ENCODE measurements at regions not wholly inside any gene's neighbourhood (a gene's known extent, or its start where the extent isn't known, plus 50 kb on each side); places are given as distances from the start of the nearest gene placed in this dataset.

DNA sequence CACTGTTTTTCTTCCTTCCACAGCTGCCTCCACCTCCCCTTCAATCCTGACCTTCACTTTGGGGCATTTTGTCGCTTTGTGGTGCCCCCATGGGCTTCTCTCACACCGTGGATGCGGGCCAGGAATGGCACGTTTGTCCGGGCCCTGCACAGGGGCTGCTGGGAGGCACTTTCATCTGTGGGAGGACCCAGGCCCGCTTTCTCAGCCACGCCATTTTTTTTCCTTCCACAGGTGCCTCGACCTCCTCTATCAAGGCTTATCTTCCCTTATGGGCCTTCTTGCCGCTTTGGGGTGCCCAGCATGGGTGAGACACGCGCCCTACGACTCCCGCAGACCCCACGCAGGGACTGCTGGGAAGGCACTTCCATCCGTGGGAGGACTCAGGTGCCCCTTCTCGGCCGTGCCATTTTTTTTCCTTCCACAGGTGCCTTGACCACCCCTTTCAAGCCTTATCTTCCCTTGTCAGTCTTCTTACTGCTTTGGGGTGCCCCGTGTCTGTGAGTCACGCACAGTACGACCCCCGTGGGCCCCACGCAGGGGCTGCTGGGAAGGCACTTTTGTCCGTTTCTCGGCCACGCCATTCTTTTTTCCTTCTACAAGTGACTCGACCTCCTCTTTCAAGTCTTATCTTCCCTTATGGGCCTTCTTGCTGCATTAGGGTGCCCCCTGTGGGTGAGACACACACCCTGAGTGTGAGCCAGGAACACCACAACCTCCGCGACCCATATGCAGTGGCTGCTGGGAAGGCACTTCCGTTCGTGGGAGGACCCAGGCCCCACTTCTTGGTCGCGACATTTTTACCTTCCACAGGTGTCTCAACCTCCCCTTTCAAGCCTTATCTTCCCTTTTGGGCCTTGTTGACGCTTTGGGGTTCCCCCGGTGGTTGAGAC, 270.7 kb downstream of the ALG10 start:
- H4K91ac ChIP-seq (ENCODE audit: insufficient read length, low read depth, low read length): no peak overlapping the region
- H4K5ac ChIP-seq (ENCODE audit: insufficient read length, low read depth, low read length): no peak overlapping the region
- H3K23ac ChIP-seq (ENCODE audit: insufficient read length, low read depth, low read length): no peak overlapping the region
- no peaks in the 10 kb centered on the region for H3K79me2 ChIP-seq (ENCODE audit: insufficient read depth, low read length)
- no peaks in the 10 kb centered on the region for H3K4me1 ChIP-seq (ENCODE audit: insufficient read depth, low read length)
- DNase-seq: no peak
- H3K36me3 Mint-ChIP-seq (ENCODE audit: insufficient read depth in 1 of 3, low read depth in 3 of 3): peaks cover 20 to 44% (median 29%) of the 10 kb centered on the region in 3 experiments
- H3K56ac ChIP-seq (ENCODE audit: insufficient read length, low read depth, low read length): no peak overlapping the region
- H3K27ac Mint-ChIP-seq: no peak overlapping the region
- H4K8ac ChIP-seq (replicated peaks; ENCODE audit: insufficient read length, low read depth, low read length): no peak overlapping the region
- H2BK15ac ChIP-seq (ENCODE audit: low read depth, low read length): no peak overlapping the region
- no CpG with 5 or more reads among the region's 34 CpGs for WGBS (ENCODE audit: extremely low coverage, insufficient read length, low lambda C conversion rate)
- H3K4me3 Mint-ChIP-seq: no peak overlapping the region
- TF ChIP-seq, protein P1, sequence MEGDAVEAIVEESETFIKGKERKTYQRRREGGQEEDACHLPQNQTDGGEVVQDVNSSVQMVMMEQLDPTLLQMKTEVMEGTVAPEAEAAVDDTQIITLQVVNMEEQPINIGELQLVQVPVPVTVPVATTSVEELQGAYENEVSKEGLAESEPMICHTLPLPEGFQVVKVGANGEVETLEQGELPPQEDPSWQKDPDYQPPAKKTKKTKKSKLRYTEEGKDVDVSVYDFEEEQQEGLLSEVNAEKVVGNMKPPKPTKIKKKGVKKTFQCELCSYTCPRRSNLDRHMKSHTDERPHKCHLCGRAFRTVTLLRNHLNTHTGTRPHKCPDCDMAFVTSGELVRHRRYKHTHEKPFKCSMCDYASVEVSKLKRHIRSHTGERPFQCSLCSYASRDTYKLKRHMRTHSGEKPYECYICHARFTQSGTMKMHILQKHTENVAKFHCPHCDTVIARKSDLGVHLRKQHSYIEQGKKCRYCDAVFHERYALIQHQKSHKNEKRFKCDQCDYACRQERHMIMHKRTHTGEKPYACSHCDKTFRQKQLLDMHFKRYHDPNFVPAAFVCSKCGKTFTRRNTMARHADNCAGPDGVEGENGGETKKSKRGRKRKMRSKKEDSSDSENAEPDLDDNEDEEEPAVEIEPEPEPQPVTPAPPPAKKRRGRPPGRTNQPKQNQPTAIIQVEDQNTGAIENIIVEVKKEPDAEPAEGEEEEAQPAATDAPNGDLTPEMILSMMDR (conservative IDR thresholded peaks at IDR 0.05): 0 out of 3 replicates have a peak, but pooled peaks have one; percentile 23
- H4K20me1 ChIP-seq (ENCODE audit: control insufficient read depth, insufficient read depth, insufficient read length): no peaks in the 10 kb centered on the region
- no peaks in the 10 kb centered on the region for H3K79me1 ChIP-seq (ENCODE audit: insufficient read depth, low read depth, low read length, poor library complexity, severe bottlenecking)
- H3K27me3 Mint-ChIP-seq (ENCODE audit: low read depth): peaks cover 1% of the 10 kb centered on the region
- H3K27ac ChIP-seq (ENCODE audit: insufficient read length, low read depth, low read length): no peak overlapping the region
- H3K4me1 Mint-ChIP-seq: no peaks in the 10 kb centered on the region
- H3K18ac ChIP-seq (ENCODE audit: insufficient read length, low read depth, low read length): no peak overlapping the region
- H3K4me2 ChIP-seq (ENCODE audit: insufficient read depth, insufficient read length, low read length): no peak overlapping the region
- no peak overlapping the region for H2AK5ac ChIP-seq (ENCODE audit: insufficient read length, low read length)
- H3T11ph ChIP-seq (ENCODE audit: low read length): no peak overlapping the region
- no peak overlapping the region; the same call in 1 of the 2 replicates for H3K14ac ChIP-seq (ENCODE audit: insufficient read depth, low read length)
- peaks cover 54% of the 10 kb centered on the region for H3K9me3 ChIP-seq (ENCODE audit: control insufficient read depth, low read depth, low read length)
- H3K9me3 Mint-ChIP-seq: peaks cover 94 to 98% of the 10 kb centered on the region in 2 experiments
- H2BK5ac ChIP-seq (ENCODE audit: insufficient read length, low read length): no peak overlapping the region
- no peaks in the 10 kb centered on the region for H3K27me3 ChIP-seq (ENCODE audit: insufficient read depth, low read length)
- no peak overlapping the region for H2BK120ac ChIP-seq (ENCODE audit: low read depth, low read length, poor library complexity, severe bottlenecking)
- H2BK20ac ChIP-seq (ENCODE audit: low read depth, low read length, poor library complexity, severe bottlenecking): no peak overlapping the region
- no peak overlapping the region for H2BK12ac ChIP-seq (ENCODE audit: insufficient read length, low read depth, low read length)
- H2AFZ ChIP-seq (ENCODE audit: low read length): no peak overlapping the region
- H3K23me2 ChIP-seq (ENCODE audit: insufficient read length, low read depth, low read length, poor library complexity, severe bottlenecking): no peaks in the 10 kb centered on the region
- H3K4ac ChIP-seq (ENCODE audit: low read depth, low read length): no peak overlapping the region
- no peak overlapping the region for H3K9ac ChIP-seq (ENCODE audit: extremely low read depth, insufficient read length, low read length)

All from H9 (cell line).